H9 (cell line): ENCODE measurements at regions not wholly inside any gene's neighbourhood (a gene's known extent, or its start where the extent isn't known, plus 50 kb on each side); places are given as distances from the start of the nearest gene placed in this dataset.

Experiments
- DNase-seq: peaks from one replicate; pipeline ENCODE4 v3.0.0-alpha.2; 2017
- H2AFZ ChIP-seq: one replicate; pipeline ENCODE4 v1.6.1; 2013; ENCODE audit warnings: mild to moderate bottlenecking, low read length, control low read depth, moderate library complexity
- H2AK5ac ChIP-seq: 2 replicates; pipeline ENCODE4 v1.6.1; 2013; ENCODE audit warnings: low read length, control low read depth, mixed read lengths; ENCODE audit not compliant: insufficient read length
- H2BK120ac ChIP-seq: one replicate; pipeline ENCODE4 v1.6.1; 2013; ENCODE audit warnings: low read depth, mild to moderate bottlenecking, low read length, control low read depth, inconsistent platforms; ENCODE audit not compliant: poor library complexity, severe bottlenecking
- H2BK12ac ChIP-seq: 2 replicates; pipeline ENCODE4 v1.6.1; 2013; ENCODE audit warnings: low read length, control low read depth, mixed read lengths, low read depth; ENCODE audit not compliant: insufficient read length
- H2BK15ac ChIP-seq: 2 replicates; pipeline ENCODE4 v1.6.1; 2013; ENCODE audit warnings: low read depth, low read length, control low read depth
- H2BK20ac ChIP-seq: one replicate; pipeline ENCODE4 v1.6.1; 2013; ENCODE audit warnings: low read depth, mild to moderate bottlenecking, low read length, control low read depth, inconsistent platforms; ENCODE audit not compliant: poor library complexity, severe bottlenecking
- H2BK5ac ChIP-seq: 2 replicates; pipeline ENCODE4 v1.6.1; 2013; ENCODE audit warnings: low read length, control low read depth, mixed read lengths; ENCODE audit not compliant: insufficient read length
- H3K14ac ChIP-seq: 2 replicates; pipeline ENCODE4 v1.6.1; 2013; ENCODE audit warnings: low read length, control low read depth; ENCODE audit not compliant: insufficient read depth
- H3K18ac ChIP-seq: 2 replicates; pipeline ENCODE4 v1.6.1; 2013; ENCODE audit warnings: low read depth, mild to moderate bottlenecking, mixed read lengths, low read length, control low read depth; ENCODE audit not compliant: insufficient read length
- H3K23ac ChIP-seq: 2 replicates; pipeline ENCODE4 v1.6.1; 2013; ENCODE audit warnings: low read length, control low read depth, mixed read lengths, low read depth; ENCODE audit not compliant: insufficient read length
- H3K23me2 ChIP-seq: 2 replicates; pipeline ENCODE4 v1.6.1; 2013; ENCODE audit warnings: low read depth, mild to moderate bottlenecking, mixed read lengths, low read length, control low read depth; ENCODE audit not compliant: insufficient read length, poor library complexity, severe bottlenecking
- H3K27ac ChIP-seq: 2 replicates; pipeline ENCODE4 v1.5.1; 2013; ENCODE audit warnings: low read length, control low read depth, mixed read lengths, low read depth; ENCODE audit not compliant: insufficient read length
- H3K27me3 ChIP-seq: 2 replicates; pipeline ENCODE4 v1.6.1; 2013; ENCODE audit warnings: low read length, control low read depth, inconsistent platforms; ENCODE audit not compliant: insufficient read depth
- H3K4ac ChIP-seq: 2 replicates; pipeline ENCODE4 v1.6.1; 2013; ENCODE audit warnings: low read depth, mild to moderate bottlenecking, control low read depth, inconsistent platforms, low read length, moderate library complexity
- H3K4me1 ChIP-seq: 2 replicates; pipeline ENCODE4 v1.6.1; 2013; ENCODE audit warnings: low read length, control low read depth, inconsistent platforms; ENCODE audit not compliant: insufficient read depth
- H3K4me2 ChIP-seq: 2 replicates; pipeline ENCODE4 v1.6.1; 2013; ENCODE audit warnings: low read length, control low read depth, mixed read lengths; ENCODE audit not compliant: insufficient read length, insufficient read depth
- H3K56ac ChIP-seq: 2 replicates; pipeline ENCODE4 v1.6.1; 2013; ENCODE audit warnings: low read depth, mild to moderate bottlenecking, mixed read lengths, low read length, control low read depth; ENCODE audit not compliant: insufficient read length
- H3K79me1 ChIP-seq: 2 replicates; pipeline ENCODE4 v1.6.1; 2013; ENCODE audit warnings: low read depth, mild to moderate bottlenecking, moderate library complexity, low read length, control low read depth, inconsistent platforms; ENCODE audit not compliant: insufficient read depth, poor library complexity, severe bottlenecking
- H3K79me2 ChIP-seq: 2 replicates; pipeline ENCODE4 v1.6.1; 2013; ENCODE audit warnings: low read length, control low read depth, inconsistent platforms; ENCODE audit not compliant: insufficient read depth
- H3K9ac ChIP-seq: 2 replicates; pipeline ENCODE4 v1.6.1; 2013; ENCODE audit warnings: low read length, control low read depth, mixed read lengths; ENCODE audit not compliant: insufficient read length; ENCODE audit errors: extremely low read depth
- H3K9me3 ChIP-seq: one replicate; pipeline ENCODE4 v1.6.1; 2013; ENCODE audit warnings: low read depth, low read length, inconsistent platforms; ENCODE audit not compliant: control insufficient read depth
- H3T11ph ChIP-seq: one replicate; pipeline ENCODE4 v1.6.1; 2013; ENCODE audit warnings: mild to moderate bottlenecking, low read length, control low read depth, inconsistent platforms
- H4K20me1 ChIP-seq: one replicate; pipeline ENCODE4 v1.6.1; 2013; ENCODE audit not compliant: control insufficient read depth, insufficient read length, insufficient read depth
- H4K5ac ChIP-seq: 2 replicates; pipeline ENCODE4 v1.6.1; 2013; ENCODE audit warnings: low read depth, mild to moderate bottlenecking, mixed read lengths, low read length, control low read depth; ENCODE audit not compliant: insufficient read length
- H4K8ac ChIP-seq: replicated peaks from 2 replicates; pipeline ENCODE4 v1.6.1; 2013; ENCODE audit warnings: low read length, control low read depth, mixed read lengths, low read depth; ENCODE audit not compliant: insufficient read length
- H4K91ac ChIP-seq: 2 replicates; pipeline ENCODE4 v1.6.1; 2013; ENCODE audit warnings: low read depth, mild to moderate bottlenecking, moderate library complexity, mixed read lengths, low read length, control low read depth; ENCODE audit not compliant: insufficient read length
- H3K27ac Mint-ChIP-seq, 3 experiments: 2 replicates in 2 of 3; 3 replicates in 1 of 3; pipeline ENCODE4 v1.8.0; 2020 to 2021; ENCODE audit warnings: mixed read lengths in 3 of 3, mild to moderate bottlenecking in 1 of 3, moderate library complexity in 1 of 3
- H3K27me3 Mint-ChIP-seq: 2 replicates; pipeline ENCODE4 v1.8.0; 2021; ENCODE audit warnings: low read depth, mild to moderate bottlenecking, moderate library complexity, mixed read lengths
- H3K36me3 Mint-ChIP-seq, 3 experiments: 2 replicates in 2 of 3; 3 replicates in 1 of 3; pipeline ENCODE4 v1.8.0; 2020 to 2021; ENCODE audit warnings: low read depth in 3 of 3, mixed read lengths in 3 of 3; ENCODE audit not compliant: insufficient read depth in 1 of 3
- H3K4me1 Mint-ChIP-seq, 2 experiments: 2 replicates each; pipeline ENCODE4 v1.8.0; 2020; ENCODE audit warnings: mixed read lengths in 2 of 2
- H3K4me3 Mint-ChIP-seq, 2 experiments: 2 replicates in 1 of 2; 3 replicates in 1 of 2; pipeline ENCODE4 v1.8.0; 2020 to 2021; ENCODE audit warnings: mild to moderate bottlenecking in 2 of 2, mixed read lengths in 2 of 2, moderate library complexity in 1 of 2
- H3K9me3 Mint-ChIP-seq, 2 experiments: 2 replicates in 1 of 2; 3 replicates in 1 of 2; pipeline ENCODE4 v1.8.0; 2020; ENCODE audit warnings: mild to moderate bottlenecking in 2 of 2, mixed read lengths in 2 of 2, moderate library complexity in 1 of 2
- CTCF ChIP-seq: fragments of 200-600 bp; sonication (generic); conservative IDR thresholded peaks from 3 replicates; pipeline ENCODE4 v1.8.0; 2021; ENCODE audit warnings: antibody characterized with exemption, mild to moderate bottlenecking
- WGBS: extraction: QIAGEN DNeasy Blood & Tissue Kit; methylation state at CpG from one replicate; pipeline ENCODE4 v1.1.7; 2013; ENCODE audit warnings: missing lambda C conversion rate, low lambda C conversion rate, mixed read lengths; ENCODE audit not compliant: insufficient read length; ENCODE audit errors: extremely low coverage; 5-methylcytosine and 5-hydroxymethylcytosine counted together

- Histone ChIP-seq H3K18ac (no peak overlapping the region), H3T11ph (no peak overlapping the region), H3K4ac (no peak overlapping the region), H2AFZ (no peak overlapping the region), H3K27ac (no peak overlapping the region), H3K4me2 (peak overlapping the region; percentile 91), H3K23me2 (peaks cover 22% of the 10 kb centered on the region), H2BK12ac (no peak overlapping the region), H3K56ac (no peak overlapping the region), H3K14ac (peak overlapping the region; percentile 28; the same call in 1 of the 2 replicates), H2BK120ac (no peak overlapping the region), H3K9ac (no peak overlapping the region), H3K79me1 (no peaks in the 10 kb centered on the region), H3K23ac (no peak overlapping the region), H4K20me1 (no peaks in the 10 kb centered on the region), H2BK15ac (no peak overlapping the region), H4K8ac (no peak overlapping the region), H3K9me3 (no peaks in the 10 kb centered on the region), H4K5ac (no peak overlapping the region), H2BK20ac (no peak overlapping the region), H3K79me2 (no peaks in the 10 kb centered on the region), H4K91ac (no peak overlapping the region), H3K27me3 (peaks cover 39% of the 10 kb centered on the region), H2BK5ac (no peak overlapping the region), H3K4me1 (no peaks in the 10 kb centered on the region), H2AK5ac (no peak overlapping the region)
- peak; percentile 53 for DNase-seq
- Mint-ChIP-seq H3K27me3 (peaks cover 94% of the 10 kb centered on the region), H3K4me1 (peaks cover 10 to 17% of the 10 kb centered on the region in 2 experiments), H3K4me3 (peak overlapping the region; percentile 61 to 86), H3K36me3 (no peaks in the 10 kb centered on the region; a peak in 1 of 7 replicates), H3K27ac (no peak overlapping the region), H3K9me3 (no peaks in the 10 kb centered on the region; a peak in 1 of 5 replicates)
- no peak for TF ChIP-seq CTCF
- no CpG with 5 or more reads among the region's 54 CpGs for WGBS
Measured at GRCh38 chr5:155728857-155729683, 597.9 kb upstream of the SGCD start.
